ENCODE measurements at regions not wholly inside any gene's neighbourhood (a gene's known extent, or its start where the extent isn't known, plus 50 kb on each side); places are given as distances from the start of the nearest gene placed in this dataset.

GRCh38 chr1:18564676-18565075 is 66.0 kb upstream of the PAX7 start:
- no peaks in the 10 kb centered on the region for H3K36me3 ChIP-seq (replicated peaks)
- TF ChIP-seq, protein P1, sequence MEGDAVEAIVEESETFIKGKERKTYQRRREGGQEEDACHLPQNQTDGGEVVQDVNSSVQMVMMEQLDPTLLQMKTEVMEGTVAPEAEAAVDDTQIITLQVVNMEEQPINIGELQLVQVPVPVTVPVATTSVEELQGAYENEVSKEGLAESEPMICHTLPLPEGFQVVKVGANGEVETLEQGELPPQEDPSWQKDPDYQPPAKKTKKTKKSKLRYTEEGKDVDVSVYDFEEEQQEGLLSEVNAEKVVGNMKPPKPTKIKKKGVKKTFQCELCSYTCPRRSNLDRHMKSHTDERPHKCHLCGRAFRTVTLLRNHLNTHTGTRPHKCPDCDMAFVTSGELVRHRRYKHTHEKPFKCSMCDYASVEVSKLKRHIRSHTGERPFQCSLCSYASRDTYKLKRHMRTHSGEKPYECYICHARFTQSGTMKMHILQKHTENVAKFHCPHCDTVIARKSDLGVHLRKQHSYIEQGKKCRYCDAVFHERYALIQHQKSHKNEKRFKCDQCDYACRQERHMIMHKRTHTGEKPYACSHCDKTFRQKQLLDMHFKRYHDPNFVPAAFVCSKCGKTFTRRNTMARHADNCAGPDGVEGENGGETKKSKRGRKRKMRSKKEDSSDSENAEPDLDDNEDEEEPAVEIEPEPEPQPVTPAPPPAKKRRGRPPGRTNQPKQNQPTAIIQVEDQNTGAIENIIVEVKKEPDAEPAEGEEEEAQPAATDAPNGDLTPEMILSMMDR (IDR thresholded peaks at IDR 0.05; ENCODE audit: low read depth, low read length, missing control alignments), result no peak
- in situ Hi-C loops (cut with HindIII; ENCODE audit: low pct_ligation_motif_present, low sequenced_read_pairs), result no loop called here
- H3K27ac ChIP-seq, result no peak overlapping the region
- no peaks in the 10 kb centered on the region for H3K27me3 ChIP-seq (replicated peaks)
- no peak for DNase-seq
- no peak overlapping the region for H3K4me3 ChIP-seq (ENCODE audit: low read depth, low read length)

- TF ChIP-seq, protein P1 (IDR thresholded peaks at IDR 0.05; ENCODE audit: low read depth, low read length, missing control alignments), result no peak
- Histone ChIP-seq H3K4me3 (ENCODE audit: low read depth, low read length) (no peak overlapping the region), H3K36me3 (replicated peaks) (no peaks in the 10 kb centered on the region), H3K27me3 (replicated peaks) (no peaks in the 10 kb centered on the region), H3K27ac (no peak overlapping the region)
- in situ Hi-C loops (cut with HindIII; ENCODE audit: low pct_ligation_motif_present, low sequenced_read_pairs), result no loop called here
- no peak for DNase-seq
Measured at GRCh38 chr1:18565321-18565720, 65.3 kb upstream of the PAX7 start.

GRCh38 chr1:18568489-18568888 is 62.2 kb upstream of the PAX7 start:
- in situ Hi-C loops (cut with HindIII; ENCODE audit: low pct_ligation_motif_present, low sequenced_read_pairs), result no loop called here
- no peak for DNase-seq
- TF ChIP-seq, protein P1 (IDR thresholded peaks at IDR 0.05; ENCODE audit: low read depth, low read length, missing control alignments), result no peak
- Histone ChIP-seq H3K27me3 (replicated peaks) (no peaks in the 10 kb centered on the region), H3K4me3 (ENCODE audit: low read depth, low read length) (no peak overlapping the region), H3K36me3 (replicated peaks) (no peaks in the 10 kb centered on the region), H3K27ac (no peak overlapping the region)

- TF ChIP-seq, protein P1 (IDR thresholded peaks at IDR 0.05; ENCODE audit: low read depth, low read length, missing control alignments), result no peak
- in situ Hi-C loops (cut with HindIII; ENCODE audit: low pct_ligation_motif_present, low sequenced_read_pairs), result no loop called here
Measured at GRCh38 chr1:18569251-18569650, 61.4 kb upstream of the PAX7 start.

GRCh38 chr1:18569811-18570545 is 60.7 kb upstream of the PAX7 start:
- Histone ChIP-seq H3K4me3 (ENCODE audit: low read depth, low read length) (no peak overlapping the region), H3K27me3 (replicated peaks) (no peaks in the 10 kb centered on the region), H3K27ac (no peak overlapping the region), H3K36me3 (replicated peaks) (no peaks in the 10 kb centered on the region)
- DNase-seq, result no peak
- in situ Hi-C loops (cut with HindIII; ENCODE audit: low pct_ligation_motif_present, low sequenced_read_pairs), result no loop called here
- TF ChIP-seq, protein P1 (IDR thresholded peaks at IDR 0.05; ENCODE audit: low read depth, low read length, missing control alignments), result no peak

More at GRCh38 chr1:18569251-18569650, 61.4 kb upstream of the PAX7 start:
- no peak for DNase-seq
- no peak overlapping the region for H3K4me3 ChIP-seq (ENCODE audit: low read depth, low read length)
- H3K27ac ChIP-seq, result no peak overlapping the region
- H3K27me3 ChIP-seq (replicated peaks), result no peaks in the 10 kb centered on the region
- no peaks in the 10 kb centered on the region for H3K36me3 ChIP-seq (replicated peaks)

DNA sequence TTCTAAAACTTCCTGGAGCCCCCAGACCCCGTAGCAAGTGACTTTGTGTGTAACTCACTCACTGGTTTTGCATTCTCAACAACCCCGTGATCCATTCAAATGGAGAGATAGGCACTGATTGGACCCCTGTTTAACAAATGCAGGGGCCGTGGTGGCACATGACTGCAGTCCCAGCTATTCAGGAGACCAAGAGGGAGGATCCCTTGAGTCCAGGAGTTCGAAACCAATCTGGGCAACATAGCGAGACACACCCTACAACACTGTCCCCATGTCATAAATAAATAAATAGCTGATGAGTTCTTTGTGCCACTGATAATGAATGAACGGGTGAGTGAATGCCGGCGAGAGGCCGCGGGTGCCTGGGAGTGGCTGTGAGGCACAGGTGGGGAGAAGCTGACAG is 59.4 kb upstream of the PAX7 start:
- TF ChIP-seq, protein P1 (IDR thresholded peaks at IDR 0.05; ENCODE audit: low read depth, low read length, missing control alignments), result no peak
- no peaks in the 10 kb centered on the region for H3K27me3 ChIP-seq (replicated peaks)
- no peak for DNase-seq
- in situ Hi-C loops (cut with HindIII; ENCODE audit: low pct_ligation_motif_present, low sequenced_read_pairs), result no loop called here
- no peak overlapping the region for H3K4me3 ChIP-seq (ENCODE audit: low read depth, low read length)
- H3K36me3 ChIP-seq (replicated peaks), result no peaks in the 10 kb centered on the region
- H3K27ac ChIP-seq, result no peak overlapping the region
